GM10266 (cell line): ENCODE measurements at regions not wholly inside any gene's neighbourhood (a gene's known extent, or its start where the extent isn't known, plus 50 kb on each side); places are given as distances from the start of the nearest gene placed in this dataset.

Experiments used
- DNase-seq: peaks from one replicate; pipeline ENCODE4 v3.0.0; 2012; ENCODE audit errors: extremely low spot score
- TF ChIP-seq, protein P1 (sequence below): IDR thresholded peaks from 2 replicates; pipeline ENCODE4 v1.5.1; 2012; ENCODE audit warnings: mild to moderate bottlenecking, low read depth; ENCODE audit not compliant: control insufficient read depth, insufficient read depth; ENCODE audit errors: missing control alignments

DNA sequence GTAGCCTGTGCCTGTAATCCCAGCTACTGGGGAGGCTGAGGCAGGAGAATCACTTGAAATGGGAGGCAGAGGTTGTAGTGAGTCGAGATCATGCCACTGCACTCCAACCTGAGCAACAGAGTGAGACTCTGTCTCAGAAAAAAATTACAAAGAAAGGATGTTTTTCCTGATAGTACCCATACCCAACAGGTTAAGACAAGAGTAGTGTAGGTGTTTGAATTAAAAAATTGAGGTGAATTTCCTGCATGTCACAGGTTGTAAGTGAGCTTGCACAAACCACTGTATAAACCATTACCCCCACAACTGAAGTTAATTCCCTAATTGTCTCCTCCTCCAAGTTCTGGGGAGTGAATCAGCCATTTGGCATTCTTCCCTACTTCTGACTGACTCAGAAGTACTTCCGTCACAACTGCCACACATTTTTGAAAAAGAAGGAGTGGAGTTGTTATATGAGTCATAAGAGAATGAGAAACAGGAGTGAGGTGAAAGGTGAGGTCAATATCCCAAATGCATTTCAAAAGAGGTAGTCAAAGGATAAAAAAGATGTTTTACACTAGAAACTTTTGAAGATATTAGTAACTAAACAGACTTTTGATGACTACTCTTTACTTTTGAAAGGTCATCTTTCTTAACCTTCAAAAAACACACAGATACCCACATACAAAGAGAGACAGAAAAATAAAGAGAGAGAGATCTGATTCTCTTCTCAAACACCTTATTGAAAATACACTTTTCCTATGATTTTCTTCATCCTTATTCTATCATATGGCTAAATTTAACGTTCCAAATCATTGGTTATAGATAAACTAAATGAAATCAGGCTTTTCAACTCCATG, 134.5 kb downstream of the BTC start:
- no peak for DNase-seq
- TF ChIP-seq, protein P1, sequence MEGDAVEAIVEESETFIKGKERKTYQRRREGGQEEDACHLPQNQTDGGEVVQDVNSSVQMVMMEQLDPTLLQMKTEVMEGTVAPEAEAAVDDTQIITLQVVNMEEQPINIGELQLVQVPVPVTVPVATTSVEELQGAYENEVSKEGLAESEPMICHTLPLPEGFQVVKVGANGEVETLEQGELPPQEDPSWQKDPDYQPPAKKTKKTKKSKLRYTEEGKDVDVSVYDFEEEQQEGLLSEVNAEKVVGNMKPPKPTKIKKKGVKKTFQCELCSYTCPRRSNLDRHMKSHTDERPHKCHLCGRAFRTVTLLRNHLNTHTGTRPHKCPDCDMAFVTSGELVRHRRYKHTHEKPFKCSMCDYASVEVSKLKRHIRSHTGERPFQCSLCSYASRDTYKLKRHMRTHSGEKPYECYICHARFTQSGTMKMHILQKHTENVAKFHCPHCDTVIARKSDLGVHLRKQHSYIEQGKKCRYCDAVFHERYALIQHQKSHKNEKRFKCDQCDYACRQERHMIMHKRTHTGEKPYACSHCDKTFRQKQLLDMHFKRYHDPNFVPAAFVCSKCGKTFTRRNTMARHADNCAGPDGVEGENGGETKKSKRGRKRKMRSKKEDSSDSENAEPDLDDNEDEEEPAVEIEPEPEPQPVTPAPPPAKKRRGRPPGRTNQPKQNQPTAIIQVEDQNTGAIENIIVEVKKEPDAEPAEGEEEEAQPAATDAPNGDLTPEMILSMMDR = no peak

DNA sequence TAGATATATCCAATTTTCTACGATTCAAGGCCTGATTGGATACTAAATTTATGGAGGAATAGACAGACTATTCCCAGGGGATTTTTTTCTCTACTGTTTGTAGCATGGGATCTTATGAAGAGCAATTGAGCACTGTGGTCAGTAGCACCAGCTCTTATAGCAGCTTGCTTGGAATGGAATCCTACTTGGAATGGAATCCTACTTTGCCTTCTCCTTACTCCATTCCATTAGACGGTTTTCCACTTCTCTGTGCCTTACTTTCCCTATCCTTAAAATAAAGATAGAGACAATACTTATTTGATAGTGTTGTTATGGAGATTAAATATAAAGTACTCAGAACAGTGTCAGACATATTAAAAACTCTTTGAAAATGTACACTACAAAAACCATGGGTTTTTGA, 133.5 kb downstream of the BTC start:
- TF ChIP-seq, protein P1 = no peak
- DNase-seq = no peak

DNA sequence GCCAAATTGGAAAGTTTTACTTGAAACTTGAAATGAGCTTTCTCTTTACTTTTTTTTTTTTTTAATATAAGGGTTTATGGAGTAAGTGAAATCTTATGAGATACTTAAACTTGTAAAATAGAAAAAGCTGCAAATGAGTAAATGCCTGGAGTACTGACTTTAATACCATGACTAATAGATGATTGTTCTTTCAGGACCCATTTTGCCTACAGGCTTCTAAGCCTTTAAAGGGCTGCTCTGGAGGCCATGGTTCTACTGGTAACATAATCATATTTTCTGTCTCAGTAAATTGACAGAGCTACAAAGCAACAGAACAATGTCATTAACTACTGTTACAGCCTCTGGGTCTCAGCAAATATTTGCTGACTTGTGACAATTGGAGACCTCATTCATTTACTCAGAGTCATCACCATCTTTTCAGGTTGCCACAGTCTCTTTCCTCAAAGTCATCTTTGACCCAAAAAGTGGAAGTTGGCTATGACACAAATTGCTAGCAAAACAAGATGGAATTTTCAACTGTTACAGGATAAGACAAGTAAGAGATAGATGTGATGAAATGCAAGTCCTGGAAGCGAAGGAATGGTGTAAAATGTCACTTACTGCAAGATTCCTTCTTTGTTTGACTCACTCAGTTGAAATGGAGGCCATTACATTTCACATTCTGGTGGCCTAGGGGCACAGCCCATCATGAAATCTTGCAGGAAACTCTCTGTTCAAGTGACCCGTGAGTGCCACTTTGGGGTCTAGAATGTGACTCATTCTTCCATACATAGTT, 132.7 kb downstream of the BTC start:
- TF ChIP-seq, protein P1 = no peak
- no peak for DNase-seq

DNA sequence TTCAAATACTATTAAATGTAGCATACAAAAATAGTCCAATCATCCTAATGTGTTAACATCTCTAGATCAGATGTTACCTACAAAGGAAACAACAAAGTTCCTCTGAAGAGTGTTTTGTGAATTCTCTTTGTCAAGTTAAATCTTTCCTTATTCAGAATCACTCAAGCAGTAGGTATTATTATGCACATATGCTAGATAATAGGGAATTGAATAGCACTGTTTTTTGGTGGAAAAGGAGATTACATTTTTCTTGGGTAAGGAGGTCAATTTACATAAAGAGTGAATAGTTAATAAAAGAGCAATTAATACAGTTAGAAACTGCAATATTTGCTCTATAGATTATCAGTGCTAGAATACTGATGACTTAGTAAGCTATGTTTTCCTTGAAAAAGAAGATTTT, 130.7 kb downstream of the BTC start:
- no peak for DNase-seq

DNA sequence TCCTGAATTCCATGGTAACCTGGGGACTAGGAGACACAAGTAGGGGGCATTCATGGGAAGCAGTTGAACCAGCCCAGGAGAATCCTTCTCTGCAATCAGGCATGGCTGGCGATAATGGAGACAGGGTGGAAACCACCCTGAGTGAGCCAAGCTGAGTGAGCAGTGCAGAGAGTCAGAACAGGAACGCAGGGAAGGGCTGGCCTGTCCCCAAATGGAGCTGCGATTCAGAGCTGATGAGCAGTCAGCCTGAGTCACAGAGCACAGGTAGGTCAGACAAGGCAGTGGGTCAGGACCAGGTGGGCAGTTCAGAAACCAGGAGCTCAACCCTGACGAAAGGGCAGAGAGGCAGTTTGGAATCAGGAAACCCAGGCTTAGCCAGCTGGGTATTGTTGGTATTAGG, 129.0 kb downstream of the BTC start:
- DNase-seq = no peak
- TF ChIP-seq, protein P1 = no peak

More for the DNA sequence above, 130.7 kb downstream of the BTC start:
- TF ChIP-seq, protein P1 = no peak

DNA sequence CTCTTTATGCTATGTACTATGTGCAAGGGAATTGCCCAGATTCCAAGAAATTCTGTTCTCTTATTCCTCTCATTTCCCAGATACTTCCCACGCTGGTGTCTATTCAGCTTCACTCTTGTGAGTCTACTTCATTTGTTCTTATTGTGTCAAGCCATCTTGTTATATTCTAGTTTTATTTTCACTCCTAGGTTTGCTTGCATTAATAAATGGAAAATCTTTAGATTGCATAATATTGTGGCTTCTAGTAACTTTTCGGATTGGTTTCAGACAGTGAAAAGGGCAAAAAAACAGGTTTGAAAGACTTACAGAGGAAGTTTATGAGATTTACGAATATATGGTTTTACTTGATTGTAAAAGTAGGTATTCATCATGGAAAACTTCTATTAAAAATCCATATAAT, 128.4 kb downstream of the BTC start:
- TF ChIP-seq, protein P1 = no peak
- DNase-seq = no peak

DNA sequence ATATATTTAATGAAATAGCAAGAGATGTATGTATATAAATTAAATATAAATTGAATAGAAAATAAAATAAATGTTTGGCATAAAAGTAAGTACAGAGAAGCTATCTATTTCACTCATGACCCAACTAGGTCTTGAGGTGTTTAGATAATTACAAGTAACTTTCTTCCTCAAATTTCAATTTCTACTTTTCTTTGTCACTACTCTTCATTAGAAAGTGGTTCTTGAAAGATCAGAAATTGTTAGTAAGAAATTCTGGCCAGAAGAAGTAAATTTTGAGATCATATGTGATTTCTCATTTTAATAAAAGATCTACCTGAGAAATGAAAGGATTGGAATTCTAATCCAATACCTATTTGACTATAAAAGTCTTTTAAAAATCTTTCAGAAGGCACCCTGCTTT, 126.9 kb downstream of the BTC start:
- no peak for DNase-seq
- TF ChIP-seq, protein P1 = no peak
